Activated CD4-positive, alpha-beta T cell treated with anti-CD3 and anti-CD28 coated beads for 4 hours (primary cell): ENCODE measurements at regions not wholly inside any gene's neighbourhood (a gene's known extent, or its start where the extent isn't known, plus 50 kb on each side); places are given as distances from the start of the nearest gene placed in this dataset.

Source experiments
- DNase-seq, 2 donors: peaks; one replicate each; pipeline ENCODE4 v3.0.0-alpha.2; 2020

DNA sequence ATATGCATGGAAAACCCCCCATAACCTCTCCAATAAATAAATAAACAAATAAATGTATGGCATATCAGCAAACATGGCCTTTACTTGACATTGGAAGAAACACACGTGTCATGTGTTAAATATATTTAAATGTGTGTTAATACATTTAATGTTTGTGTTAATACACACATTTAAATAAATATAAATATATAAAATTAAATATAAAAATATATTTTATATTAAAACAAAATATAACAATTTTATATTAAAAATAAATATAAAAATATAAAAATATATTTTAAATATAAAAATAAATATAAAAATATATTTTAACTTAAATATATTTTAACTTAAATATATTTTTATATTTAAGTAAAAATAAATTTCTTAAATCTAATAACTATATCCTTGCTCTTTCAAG, 187.6 kb upstream of the CXXC4 start:
- no peak for DNase-seq

DNA sequence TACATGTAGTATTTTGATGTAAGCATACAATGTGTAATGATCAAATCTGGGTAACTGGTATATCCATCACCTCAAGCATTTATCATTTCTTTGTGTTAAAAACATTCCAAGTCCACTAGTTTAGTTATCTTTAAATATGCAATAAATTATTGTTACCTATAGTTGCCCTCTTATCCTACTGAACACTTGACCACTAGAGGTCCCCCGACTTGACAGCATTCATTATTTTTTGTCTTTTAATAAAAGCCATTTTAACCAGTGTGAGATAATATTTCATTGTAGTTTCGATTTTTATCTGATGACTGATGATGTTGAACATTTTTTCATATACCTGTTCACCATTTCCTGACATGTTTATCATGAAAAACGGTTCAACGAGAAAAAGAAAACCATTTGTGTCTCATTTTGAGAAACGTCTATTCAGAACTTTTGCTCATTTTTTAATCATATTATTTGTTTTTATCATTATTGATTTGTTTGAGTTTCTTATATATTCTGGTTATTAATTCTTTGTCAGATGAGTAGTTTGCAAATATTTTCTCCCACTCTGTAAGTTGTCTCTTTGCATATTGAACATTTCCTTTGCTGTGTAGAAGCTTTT, 199.0 kb upstream of the CXXC4 start:
- no peak for DNase-seq

DNA sequence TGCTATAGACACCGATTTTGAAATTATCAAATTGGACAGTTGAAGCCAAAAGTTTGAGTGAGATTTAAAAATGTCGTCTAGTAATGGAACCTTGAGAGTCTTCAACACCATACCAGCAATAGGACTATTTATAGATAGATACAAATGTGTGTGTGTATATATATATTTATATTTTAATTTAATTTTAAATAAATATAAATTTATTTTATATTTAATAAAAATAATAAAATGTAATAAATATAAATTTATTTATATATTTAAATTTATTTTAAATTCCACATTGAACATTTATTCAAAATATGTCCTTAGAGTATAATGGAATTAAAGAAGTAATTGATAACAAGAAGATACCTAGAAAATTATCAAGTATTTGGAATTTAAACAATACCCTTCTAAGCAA, 221.9 kb upstream of the CXXC4 start:
- no peak for DNase-seq

DNA sequence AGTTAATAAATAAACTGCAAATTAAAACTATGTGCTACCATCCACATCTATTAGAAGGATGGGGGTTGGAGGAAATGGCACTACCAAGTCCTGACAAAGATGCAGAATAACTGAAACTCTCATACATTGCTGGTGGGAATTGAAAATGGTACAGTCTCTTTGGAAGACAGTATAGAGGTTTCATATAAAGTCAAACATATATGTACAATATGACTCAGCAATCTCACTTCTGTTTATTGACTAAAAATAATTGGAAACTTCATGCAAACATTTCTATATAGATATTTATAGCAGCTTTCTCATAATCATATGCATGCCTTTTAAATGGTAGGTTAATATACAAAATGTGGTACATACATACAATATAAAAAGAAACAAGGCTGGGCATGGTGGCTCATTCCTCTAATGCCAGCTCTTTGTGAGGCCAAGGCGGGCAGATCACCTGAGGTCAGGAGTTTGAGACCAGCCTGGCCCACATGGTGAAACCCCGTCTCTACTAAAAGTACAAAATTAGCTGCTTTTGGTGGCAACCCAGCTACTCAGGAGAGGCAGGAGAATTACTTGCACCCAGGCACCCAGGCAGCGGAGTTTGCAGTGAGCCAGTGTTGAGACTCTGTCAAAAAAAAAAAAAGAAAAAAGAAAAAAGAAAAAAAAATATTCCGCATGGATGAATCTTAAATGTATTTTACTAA, 225.0 kb upstream of the CXXC4 start:
- DNase-seq = no peak

- DNase-seq = no peak
These were observed 227.8 kb upstream of the CXXC4 start for GRCh38 chr4:104722467-104722866.

DNA sequence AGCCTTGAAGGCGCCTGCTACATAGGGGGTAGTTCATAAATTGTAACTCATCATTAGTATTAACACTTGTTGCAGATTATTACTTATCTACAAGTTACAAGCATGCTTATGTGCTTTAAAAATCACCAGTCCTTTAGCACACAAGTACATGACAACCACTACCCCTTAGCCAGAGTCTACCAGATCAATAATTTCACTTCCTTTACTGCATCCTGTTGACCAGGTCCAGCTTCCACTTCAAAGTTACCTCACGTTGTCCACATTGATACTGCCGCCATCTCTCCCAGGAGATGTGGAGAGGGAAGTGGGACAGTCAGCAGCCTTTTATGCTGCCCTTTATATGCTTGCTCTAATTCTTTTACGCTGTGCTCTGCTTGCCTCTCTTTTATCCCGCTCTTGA, 231.3 kb upstream of the CXXC4 start:
- DNase-seq = no peak

GRCh38 chr4:104727643-104728042, 232.9 kb upstream of the CXXC4 start:
- DNase-seq = no peak

DNA sequence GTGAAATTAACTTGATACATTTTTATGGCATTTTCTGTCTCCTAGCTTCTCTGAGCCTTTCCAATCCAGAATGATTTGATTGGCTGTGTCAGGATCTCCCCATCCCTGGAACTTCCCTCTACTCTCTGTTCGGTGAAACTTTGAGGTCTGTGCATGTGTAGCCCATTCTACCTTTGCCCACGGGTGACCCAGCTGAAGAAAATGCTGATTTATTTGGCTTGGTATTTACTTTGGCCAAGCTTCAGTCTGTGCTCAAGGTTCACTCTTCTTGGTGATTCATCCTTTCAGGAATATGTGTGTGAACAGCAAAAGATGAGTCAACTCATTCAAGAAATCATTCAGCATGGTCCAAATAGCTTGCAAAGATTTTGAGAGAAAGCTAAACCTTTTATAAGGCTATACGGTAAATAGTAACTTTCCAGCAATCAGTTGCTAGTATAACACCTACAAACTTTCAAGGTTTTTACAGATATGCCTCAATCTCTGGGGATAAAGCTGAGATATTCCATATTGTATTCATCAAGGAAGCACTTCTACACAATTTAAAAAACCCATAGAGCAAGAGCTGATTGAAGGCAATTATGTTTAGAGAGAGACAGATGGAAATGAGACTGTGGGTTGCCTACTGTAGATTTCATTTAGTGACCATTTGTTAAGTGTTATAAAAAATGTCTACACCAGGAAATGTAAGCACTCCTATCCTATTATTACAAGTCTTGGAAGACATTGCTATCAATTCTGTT, 233.9 kb upstream of the CXXC4 start:
- DNase-seq = no peak

DNA sequence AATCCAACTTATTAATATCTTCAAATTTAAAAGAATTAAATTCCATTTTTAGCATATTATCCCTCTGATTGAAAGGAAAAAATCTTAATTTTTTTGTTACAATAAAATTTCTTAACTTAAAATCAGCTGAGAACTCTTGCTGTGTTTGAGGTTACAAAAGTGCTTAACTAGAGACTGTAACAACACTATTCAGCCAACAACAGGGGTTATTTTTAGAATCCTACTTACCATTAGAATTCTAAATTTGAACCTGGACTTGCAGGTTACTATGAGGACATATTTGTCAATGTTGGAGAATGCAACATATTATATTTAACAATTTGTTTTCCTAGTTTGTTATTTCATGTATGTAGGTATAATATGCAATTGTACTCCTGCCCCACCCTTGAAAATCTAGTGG, 238.1 kb upstream of the CXXC4 start:
- DNase-seq = no peak

GRCh38 chr4:104735174-104735573, 240.5 kb upstream of the CXXC4 start:
- DNase-seq = no peak

DNA sequence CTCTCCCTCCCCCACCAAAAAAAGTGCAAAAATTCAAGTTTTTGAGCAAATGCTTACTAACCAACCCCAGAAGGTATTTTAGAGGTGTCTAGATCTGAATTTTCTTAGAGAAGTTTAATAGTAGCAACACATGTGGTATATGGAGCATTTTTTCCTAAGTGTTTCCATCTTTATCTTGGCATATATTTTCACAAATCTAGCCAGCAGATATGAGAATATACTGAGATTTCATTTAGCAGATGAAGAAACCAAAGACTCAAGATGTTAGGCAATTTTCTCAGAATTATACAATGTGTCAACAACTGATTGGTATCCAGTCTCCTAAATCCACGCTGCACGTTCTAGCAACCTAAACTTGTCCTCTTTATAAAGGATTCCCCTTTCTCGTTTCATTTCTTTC, 245.5 kb upstream of the CXXC4 start:
- no peak for DNase-seq

DNA sequence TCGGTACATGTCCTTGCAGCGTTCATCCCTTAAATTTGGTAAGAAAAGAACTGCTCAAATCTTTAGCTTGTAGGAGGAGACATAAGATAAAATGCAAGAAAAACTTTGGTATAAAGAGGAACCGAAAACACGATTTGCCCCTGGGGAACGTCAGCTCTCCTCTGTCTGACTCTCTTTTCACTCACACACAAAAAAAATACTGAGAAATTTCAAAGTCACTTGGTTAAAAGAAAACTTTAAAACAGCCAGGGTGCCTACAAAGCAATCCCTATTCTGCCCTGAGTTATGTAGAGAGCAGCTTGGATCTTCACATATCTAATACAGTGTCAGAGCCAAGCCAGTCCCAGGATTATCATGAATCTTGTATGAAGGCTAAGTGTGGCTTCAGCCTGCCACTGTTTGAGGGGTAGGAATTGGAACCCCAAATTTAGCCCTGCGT, 248.5 kb upstream of the CXXC4 start:
- no peak for DNase-seq

DNA sequence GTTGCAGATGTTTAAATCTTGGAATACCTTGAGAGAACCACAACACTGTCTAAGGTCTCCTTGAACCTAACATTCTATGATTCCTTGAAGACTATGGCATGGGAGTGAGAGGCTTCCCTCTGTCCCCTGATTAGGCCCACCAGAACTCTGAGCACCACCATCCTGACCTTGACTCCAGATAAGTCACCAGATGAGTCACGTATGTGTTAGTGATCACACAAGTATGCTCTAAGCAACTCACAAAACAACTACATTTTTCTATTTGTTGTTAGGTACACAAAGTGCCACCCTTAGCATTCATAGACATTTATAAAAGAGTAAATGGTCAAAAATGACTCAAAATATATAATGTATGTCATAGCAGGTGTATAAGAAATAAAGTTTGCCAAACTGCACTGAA, 252.9 kb upstream of the CXXC4 start:
- no peak for DNase-seq

DNA sequence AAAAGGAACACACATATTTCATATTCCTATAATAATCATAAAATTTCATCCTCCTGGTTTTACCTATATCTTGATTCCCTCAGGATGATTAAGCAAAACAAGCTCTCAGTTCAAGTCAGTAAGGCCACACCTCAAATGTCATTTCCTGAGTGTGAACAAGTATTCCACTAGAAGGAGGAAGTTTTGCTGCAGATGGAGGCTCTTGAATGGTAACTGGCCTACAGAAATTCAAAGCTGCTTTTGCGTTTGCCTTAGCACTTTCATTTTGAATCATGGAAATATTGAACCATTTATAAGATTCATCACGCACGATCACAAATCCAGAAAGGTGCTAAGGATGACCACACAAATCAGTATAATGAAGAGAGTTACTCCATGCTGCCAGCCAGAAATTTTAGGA, 254.4 kb upstream of the CXXC4 start:
- no peak for DNase-seq

DNA sequence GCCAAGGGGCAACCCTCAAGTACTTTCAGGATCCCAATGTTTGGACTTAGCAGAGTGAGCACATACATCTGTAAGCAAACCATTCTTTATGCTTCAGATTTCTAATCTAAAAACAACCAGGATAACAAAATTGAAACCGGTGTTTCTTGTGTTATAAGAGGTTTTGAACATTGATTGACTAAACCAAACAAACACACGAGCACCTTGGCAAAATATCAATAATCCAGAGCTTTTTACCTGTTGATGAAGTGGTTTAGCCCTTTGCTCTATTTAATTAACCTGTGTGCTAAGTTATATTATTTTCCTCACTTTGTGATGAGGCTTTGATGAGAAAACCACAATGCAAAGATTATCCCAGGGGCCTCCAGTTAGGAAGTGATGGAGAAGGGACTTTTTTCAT, 255.3 kb upstream of the CXXC4 start:
- no peak for DNase-seq

DNA sequence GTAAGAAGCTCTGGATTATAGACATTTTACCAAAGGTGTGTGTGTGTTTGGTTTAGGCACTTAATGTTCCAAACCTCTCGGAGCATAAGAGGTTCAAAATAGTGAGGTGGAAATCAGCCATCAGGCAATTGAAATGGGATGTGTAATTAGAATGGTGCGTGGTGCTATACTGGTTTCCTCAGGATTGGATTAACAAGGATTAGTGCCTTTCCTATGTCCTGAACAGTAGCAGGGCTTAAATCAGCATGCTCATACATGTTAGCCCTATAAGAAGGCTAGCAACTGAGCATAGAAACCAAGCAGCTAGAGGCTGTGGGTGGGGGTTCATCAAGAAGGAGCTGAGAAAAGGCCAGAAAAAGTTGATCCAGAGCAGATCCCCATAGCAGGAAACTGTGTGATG, 256.8 kb upstream of the CXXC4 start:
- no peak for DNase-seq

GRCh38 chr4:104752337-104752736, 257.6 kb upstream of the CXXC4 start:
- no peak for DNase-seq

GRCh38 chr4:104756837-104757236, 262.1 kb upstream of the CXXC4 start:
- no peak for DNase-seq

DNA sequence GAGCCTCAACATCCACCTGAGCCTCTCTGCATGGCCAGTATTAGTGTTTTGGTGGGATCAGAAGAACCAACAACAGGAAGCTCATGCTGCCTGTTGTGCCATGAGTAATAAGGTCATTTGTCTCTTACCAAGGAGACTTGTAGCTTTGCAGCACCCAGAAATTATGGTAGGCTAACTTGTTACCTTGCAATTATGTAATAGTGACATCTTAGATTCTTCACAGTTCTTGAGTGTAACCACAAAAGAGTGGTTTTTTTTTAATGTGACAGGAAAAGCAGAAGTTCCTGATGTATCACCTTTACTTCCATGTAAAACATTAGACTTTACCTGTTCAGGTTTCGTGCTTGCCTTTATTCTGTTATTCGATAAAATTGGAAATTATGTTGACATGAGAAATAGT, 263.9 kb upstream of the CXXC4 start:
- no peak for DNase-seq

GRCh38 chr4:104763554-104764222, 269.0 kb upstream of the CXXC4 start:
- no peak for DNase-seq

- no peak for DNase-seq
These were observed 272.0 kb upstream of the CXXC4 start for GRCh38 chr4:104766676-104767075.

GRCh38 chr4:104772849-104773248, 278.2 kb upstream of the CXXC4 start:
- no peak for DNase-seq

GRCh38 chr4:104795264-104795939, 300.7 kb upstream of the CXXC4 start:
- DNase-seq = no peak
